GM12878 (cell line): ENCODE measurements at regions not wholly inside any gene's neighbourhood (a gene's known extent, or its start where the extent isn't known, plus 50 kb on each side); places are given as distances from the start of the nearest gene placed in this dataset.

Experiments
- ATAC-seq: fragments of 200-7000 bp; cut with Tn5 transposase; 3 replicates; pipeline ENCODE4 v1.9.1; 2020; ENCODE audit warnings: mild to moderate bottlenecking, moderate library complexity
- BruUV-seq: library from RNA; stranded (reverse); fragments of 400-500 nt; replicated peaks from 2 replicates; lab custom pipeline; 2021; lab: Mats Ljungman, UMichigan
- CTCF ChIA-PET: fragments of 300-600 bp; sonication (Branson Sonifier 250); formaldehyde crosslinking; extraction: SDS; loops from one replicate; lab custom pipeline; 2021; ENCODE audit warnings: inconsistent platforms; lab: Yijun Ruan, JAX
- POLR2A ChIA-PET: fragments of 350-600 bp; formaldehyde crosslinking; extraction: SDS; loops from one replicate; lab custom pipeline; 2021; ENCODE audit warnings: inconsistent platforms; lab: Charles Lee
- RAD21 ChIA-PET: fragments of 300-600 bp; sonication (Branson Sonifier 250); formaldehyde crosslinking; loops from one replicate; lab custom pipeline; 2023; ENCODE audit warnings: antibody characterized with exemption; ENCODE audit not compliant: unreplicated experiment; lab: Charles Lee
- SMC1A ChIA-PET: fragments of 300-600 bp; sonication (Branson Sonifier 250); formaldehyde crosslinking; loops from one replicate; lab custom pipeline; 2023; ENCODE audit not compliant: unreplicated experiment, uncharacterized antibody; lab: Charles Lee
- DNase-seq: peaks from one replicate; pipeline ENCODE4 v3.0.0-alpha.2; 2011; ENCODE audit warnings: low read depth, low spot score
- FAIRE-seq: peaks from 3 replicates; lab custom pipeline; 2011; peaks lifted over from hg19 to GRCh38; lab: Jason Lieb, UNC
- H2AFZ ChIP-seq: 2 replicates; pipeline ENCODE4 v1.6.0; 2011; ENCODE audit warnings: low read depth, low read length, control low read depth; ENCODE audit not compliant: control insufficient read depth
- H3K27ac ChIP-seq: 2 replicates; pipeline ENCODE4 v1.5.1; 2011; ENCODE audit warnings: control low read depth; ENCODE audit not compliant: control insufficient read depth, insufficient read depth
- H3K27me3 ChIP-seq, 2 experiments: replicated peaks in 1 of 2; 2 replicates each; pipeline versions ENCODE4 v1.6.0 to v1.6.1; 2011; ENCODE audit warnings: low read length in 1 of 2; ENCODE audit not compliant: control insufficient read depth in 2 of 2, insufficient read depth in 2 of 2
- H3K36me3 ChIP-seq, 2 experiments: 2 replicates each; pipeline ENCODE4 v1.5.1; 2011; ENCODE audit warnings: low read length in 1 of 2; ENCODE audit not compliant: control insufficient read depth in 2 of 2, insufficient read depth in 2 of 2
- H3K4me1 ChIP-seq: 2 replicates; pipeline ENCODE4 v1.6.1; 2011; ENCODE audit warnings: mild to moderate bottlenecking, low read length, moderate library complexity, mixed read lengths; ENCODE audit not compliant: control insufficient read depth, insufficient read depth
- H3K4me2 ChIP-seq: 2 replicates; pipeline ENCODE4 v1.6.0; 2011; ENCODE audit warnings: control low read depth; ENCODE audit not compliant: control insufficient read depth, insufficient read depth
- H3K4me3 ChIP-seq: fragments of 200-600 bp; sonication (generic); 2 replicates; pipeline ENCODE4 v1.5.1; 2016
- H3K79me2 ChIP-seq: 2 replicates; pipeline ENCODE4 v1.6.0; 2011; ENCODE audit warnings: low read length; ENCODE audit not compliant: control insufficient read depth, insufficient read depth
- H3K9ac ChIP-seq: 2 replicates; pipeline ENCODE4 v1.8.0; 2011; ENCODE audit warnings: low read length, control low read depth, mixed read lengths; ENCODE audit not compliant: control insufficient read depth, insufficient read depth
- H3K9me3 ChIP-seq: replicated peaks from 3 replicates; pipeline ENCODE4 v1.5.1; 2011; ENCODE audit warnings: mild to moderate bottlenecking, low read length; ENCODE audit not compliant: control insufficient read depth, insufficient read depth
- H4K20me1 ChIP-seq: 2 replicates; pipeline ENCODE4 v1.6.0; 2011; ENCODE audit not compliant: control insufficient read depth, insufficient read depth
- CBX3 ChIP-seq: fragments of 200-600 bp; sonication (generic); IDR thresholded peaks from 2 replicates; pipeline ENCODE4 v1.6.1; 2016; ENCODE audit warnings: low read depth, borderline replicate concordance
- CHD4 ChIP-seq: fragments of 200-600 bp; sonication (generic); IDR thresholded peaks from 2 replicates; pipeline ENCODE4 v1.6.1; 2016; ENCODE audit warnings: mild to moderate bottlenecking
- CREM ChIP-seq: IDR thresholded peaks from 2 replicates; pipeline ENCODE4 v1.6.1; 2014; ENCODE audit warnings: antibody characterized with exemption, low read depth
- FOS ChIP-seq: IDR thresholded peaks from 3 replicates; pipeline ENCODE4 v1.6.1; 2011; ENCODE audit warnings: borderline replicate concordance; ENCODE audit not compliant: insufficient read length; ENCODE audit errors: extremely low read depth
- GATAD2B ChIP-seq: fragments of 450-650 bp; conservative IDR thresholded peaks from 2 replicates; pipeline ENCODE4 v1.6.1; 2017; ENCODE audit warnings: low read depth, mild to moderate bottlenecking, moderate library complexity
- JUND ChIP-seq: IDR thresholded peaks from 2 replicates; pipeline ENCODE4 v1.6.1; 2012; ENCODE audit warnings: low read depth, mild to moderate bottlenecking, low read length, improper control_type of control experiment, moderate library complexity
- MYB ChIP-seq: fragments of 150-350 bp; IDR thresholded peaks from 2 replicates; pipeline ENCODE4 v1.6.1; 2014; ENCODE audit warnings: mild to moderate bottlenecking, low read depth, low read length, borderline replicate concordance
- MYC ChIP-seq: IDR thresholded peaks from 2 replicates; pipeline ENCODE4 v1.6.1; 2011; ENCODE audit warnings: mild to moderate bottlenecking, low read length, moderate library complexity, inconsistent platforms; ENCODE audit not compliant: insufficient read depth, insufficient replicate concordance, insufficient read length, severe bottlenecking
- RAD21 ChIP-seq: IDR thresholded peaks from 2 replicates; pipeline ENCODE4 v1.6.1; 2011; ENCODE audit warnings: mild to moderate bottlenecking, low read depth, low read length, moderate library complexity; ENCODE audit not compliant: insufficient read depth
- ZNF622 ChIP-seq: fragments of 450-650 bp; IDR thresholded peaks from 2 replicates; pipeline ENCODE4 v1.6.1; 2017; ENCODE audit warnings: mild to moderate bottlenecking, inconsistent platforms
- WGBS: methylation state at CpG from one replicate; pipeline ENCODE4 v1.1.6; 2016; ENCODE audit warnings: low lambda C conversion rate; ENCODE audit not compliant: insufficient replicate concordance, insufficient coverage; ENCODE audit errors: missing lambda C conversion rate; 5-methylcytosine and 5-hydroxymethylcytosine counted together
- in situ Hi-C: fragments of 300-500 bp; cut with MboI; formaldehyde crosslinking; loops from 9 replicates; pipeline ENCODE4 v1.14.3; 2018; ENCODE audit warnings: mixed read lengths
- intact Hi-C: fragments of 100-400 bp; cut with micrococcal nuclease; formaldehyde crosslinking; loops from one replicate; pipeline ENCODE4 v1.14.2; 2022; ENCODE audit not compliant: unreplicated experiment
- TF ChIP-seq, protein P1 (sequence below): IDR thresholded peaks from 2 replicates; pipeline ENCODE4 v1.6.1; 2012; ENCODE audit warnings: low read depth, low read length, improper control_type of control experiment
- TF ChIP-seq, protein P2 (sequence below): fragments of 450-650 bp; IDR thresholded peaks from 2 replicates; pipeline ENCODE4 v1.6.1; 2017; ENCODE audit warnings: borderline replicate concordance

DNA sequence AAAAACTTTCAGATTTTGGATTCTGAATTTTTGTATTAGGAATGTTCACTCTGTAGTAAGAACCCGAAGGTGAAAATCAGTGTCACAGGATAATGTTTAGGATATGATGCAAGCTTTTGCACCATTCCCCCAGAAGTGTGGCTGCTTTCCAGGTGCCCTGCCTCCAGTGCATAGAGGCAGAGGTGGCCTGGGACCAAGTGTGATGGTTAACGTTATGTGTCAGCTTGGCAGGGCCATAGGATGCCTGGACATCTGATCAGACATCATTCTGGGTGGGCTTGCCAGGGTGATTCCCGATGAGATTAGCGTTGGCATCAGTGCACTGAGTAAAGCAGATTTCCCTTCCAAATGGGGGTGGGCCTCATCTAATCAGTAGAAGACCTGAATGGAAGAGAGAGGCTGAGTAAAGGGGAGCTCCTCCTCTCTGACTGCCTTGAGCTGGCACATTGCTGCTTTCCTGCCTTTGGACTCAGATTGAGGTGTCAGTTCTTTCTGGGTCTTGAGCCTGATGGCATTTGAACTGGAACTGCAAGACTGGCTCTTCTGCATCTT is 177.4 kb upstream of the HS6ST1 start:
- 34% methylated on average over 4 of the region's 4 CpGs for WGBS
- ATAC-seq (no peak), FAIRE-seq (no peak), DNase-seq (no peak)
- Histone ChIP-seq H2AFZ (no peak overlapping the region), H3K9me3 (no peaks in the 10 kb centered on the region), H3K79me2 (no peaks in the 10 kb centered on the region), H3K4me2 (no peak overlapping the region), H3K4me1 (no peaks in the 10 kb centered on the region), H3K4me3 (no peak overlapping the region), H4K20me1 (no peaks in the 10 kb centered on the region), H3K27ac (no peak overlapping the region), H3K27me3 (no peaks in the 10 kb centered on the region), H3K9ac (no peak overlapping the region), H3K36me3 (no peaks in the 10 kb centered on the region)
- intact Hi-C loops: no loop called here
- in situ Hi-C loops: no loop called here
- no TSS peak for BruUV-seq
- RAD21 ChIA-PET: no interaction called here
- SMC1A ChIA-PET: no interaction called here
- POLR2A ChIA-PET: no interaction called here
- no peak for TF ChIP-seq CHD4
- TF ChIP-seq JUND: no peak
- TF ChIP-seq CREM: no peak
- TF ChIP-seq ZNF622: no peak
- TF ChIP-seq CBX3: no peak
- TF ChIP-seq RAD21: no peak
- CTCF ChIA-PET: interaction anchor here (0.7 kb wide), 1 partner anchor 1330 kb away, joined by 3 read pairs; no protein-coding TSS in a partner anchor

DNA sequence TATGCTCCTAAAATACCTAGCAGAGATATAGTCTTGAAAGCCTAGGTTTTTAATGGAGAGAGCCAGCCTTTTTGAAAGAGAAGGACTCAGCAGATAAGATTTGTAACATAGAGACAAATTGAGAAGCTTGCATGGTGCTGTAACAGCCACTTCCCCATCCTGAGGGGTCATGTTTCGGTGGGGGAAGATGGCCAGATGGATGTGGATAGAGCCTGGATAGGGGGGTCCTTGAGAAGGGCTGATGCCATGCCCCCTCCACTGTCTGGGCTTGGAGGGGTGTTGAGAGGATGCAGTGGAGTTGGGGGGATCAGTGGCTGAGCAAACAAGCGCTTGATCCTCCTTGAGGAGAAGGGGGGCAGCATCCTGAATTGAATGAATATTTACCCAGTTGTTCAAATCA is 178.0 kb upstream of the HS6ST1 start:
- no TSS peak for BruUV-seq
- H3K4me1 ChIP-seq: no peaks in the 10 kb centered on the region
- H3K36me3 ChIP-seq: no peaks in the 10 kb centered on the region
- no peak overlapping the region for H3K27ac ChIP-seq
- no peak for FAIRE-seq
- intact Hi-C loops: no loop called here
- no peak overlapping the region for H3K9ac ChIP-seq
- H3K79me2 ChIP-seq: no peaks in the 10 kb centered on the region
- no peaks in the 10 kb centered on the region for H3K27me3 ChIP-seq
- no peak for ATAC-seq
- ChIA-PET CTCF (interaction anchor here (0.7 kb wide), 1 partner anchor 1329 kb away, joined by 3 read pairs; no protein-coding TSS in a partner anchor), RAD21 (no interaction called here), POLR2A (no interaction called here), SMC1A (no interaction called here)
- 0% methylated on average over 2 of the region's 2 CpGs for WGBS
- H3K9me3 ChIP-seq: no peaks in the 10 kb centered on the region
- no peaks in the 10 kb centered on the region for H4K20me1 ChIP-seq
- no peak overlapping the region for H2AFZ ChIP-seq
- no peak for DNase-seq
- no peak overlapping the region for H3K4me2 ChIP-seq
- no peak overlapping the region for H3K4me3 ChIP-seq
- in situ Hi-C loops: no loop called here
- no peak for TF ChIP-seq MYC
- TF ChIP-seq, protein P1, sequence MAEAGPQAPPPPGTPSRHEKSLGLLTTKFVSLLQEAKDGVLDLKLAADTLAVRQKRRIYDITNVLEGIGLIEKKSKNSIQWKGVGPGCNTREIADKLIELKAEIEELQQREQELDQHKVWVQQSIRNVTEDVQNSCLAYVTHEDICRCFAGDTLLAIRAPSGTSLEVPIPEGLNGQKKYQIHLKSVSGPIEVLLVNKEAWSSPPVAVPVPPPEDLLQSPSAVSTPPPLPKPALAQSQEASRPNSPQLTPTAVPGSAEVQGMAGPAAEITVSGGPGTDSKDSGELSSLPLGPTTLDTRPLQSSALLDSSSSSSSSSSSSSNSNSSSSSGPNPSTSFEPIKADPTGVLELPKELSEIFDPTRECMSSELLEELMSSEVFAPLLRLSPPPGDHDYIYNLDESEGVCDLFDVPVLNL: no peak
- TF ChIP-seq FOS: no peak
- TF ChIP-seq, protein P2, sequence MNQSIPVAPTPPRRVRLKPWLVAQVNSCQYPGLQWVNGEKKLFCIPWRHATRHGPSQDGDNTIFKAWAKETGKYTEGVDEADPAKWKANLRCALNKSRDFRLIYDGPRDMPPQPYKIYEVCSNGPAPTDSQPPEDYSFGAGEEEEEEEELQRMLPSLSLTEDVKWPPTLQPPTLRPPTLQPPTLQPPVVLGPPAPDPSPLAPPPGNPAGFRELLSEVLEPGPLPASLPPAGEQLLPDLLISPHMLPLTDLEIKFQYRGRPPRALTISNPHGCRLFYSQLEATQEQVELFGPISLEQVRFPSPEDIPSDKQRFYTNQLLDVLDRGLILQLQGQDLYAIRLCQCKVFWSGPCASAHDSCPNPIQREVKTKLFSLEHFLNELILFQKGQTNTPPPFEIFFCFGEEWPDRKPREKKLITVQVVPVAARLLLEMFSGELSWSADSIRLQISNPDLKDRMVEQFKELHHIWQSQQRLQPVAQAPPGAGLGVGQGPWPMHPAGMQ: no peak
- TF ChIP-seq GATAD2B: no peak
- no peak for TF ChIP-seq MYB
